Endodermal cell (in vitro differentiated cells): ENCODE measurements at regions not wholly inside any gene's neighbourhood (a gene's known extent, or its start where the extent isn't known, plus 50 kb on each side); places are given as distances from the start of the nearest gene placed in this dataset.

Experiments used
- DNase-seq: peaks from one replicate; pipeline ENCODE4 v3.0.0-alpha.2; 2017
- H3K27ac ChIP-seq: 2 replicates; pipeline ENCODE4 v1.5.1; 2013; ENCODE audit warnings: mild to moderate bottlenecking, low read depth, low read length, moderate library complexity
- H3K27me3 ChIP-seq: 2 replicates; pipeline ENCODE4 v1.6.1; 2013; ENCODE audit warnings: mild to moderate bottlenecking, low read length, moderate library complexity; ENCODE audit not compliant: insufficient read depth, control insufficient read depth, poor library complexity, severe bottlenecking
- H3K36me3 ChIP-seq: 2 replicates; pipeline ENCODE4 v1.7.0; 2013; ENCODE audit warnings: mild to moderate bottlenecking, low read length, moderate library complexity; ENCODE audit not compliant: control insufficient read depth, insufficient read depth
- H3K4me1 ChIP-seq: one replicate; pipeline ENCODE4 v1.7.0; 2013; ENCODE audit warnings: low read length; ENCODE audit not compliant: control insufficient read depth, insufficient read depth
- H3K4me3 ChIP-seq: 2 replicates; pipeline ENCODE4 v1.5.1; 2013; ENCODE audit warnings: mild to moderate bottlenecking, low read length, moderate library complexity
- H3K9ac ChIP-seq: 2 replicates; pipeline ENCODE4 v1.6.1; 2013; ENCODE audit warnings: mild to moderate bottlenecking, low read length, moderate library complexity; ENCODE audit not compliant: poor library complexity, severe bottlenecking; ENCODE audit errors: extremely low read depth
- H3K9me3 ChIP-seq: 2 replicates; pipeline ENCODE4 v1.6.1; 2013; ENCODE audit warnings: mild to moderate bottlenecking, low read length, moderate library complexity; ENCODE audit not compliant: control insufficient read depth
- H3K27ac Mint-ChIP-seq: 2 replicates; pipeline ENCODE4 v1.8.0; 2020; ENCODE audit warnings: mixed read lengths
- H3K27me3 Mint-ChIP-seq: 2 replicates; pipeline ENCODE4 v1.8.0; 2021; ENCODE audit warnings: mild to moderate bottlenecking, mixed read lengths; ENCODE audit not compliant: insufficient read depth
- H3K36me3 Mint-ChIP-seq: 2 replicates; pipeline ENCODE4 v1.8.0; 2020; ENCODE audit warnings: low read depth, mixed read lengths
- H3K4me1 Mint-ChIP-seq: 2 replicates; pipeline ENCODE4 v1.8.0; 2020; ENCODE audit warnings: mixed read lengths
- H3K4me3 Mint-ChIP-seq: 2 replicates; pipeline ENCODE4 v1.8.0; 2020; ENCODE audit warnings: mild to moderate bottlenecking, moderate library complexity, mixed read lengths
- H3K9me3 Mint-ChIP-seq: 2 replicates; pipeline ENCODE4 v1.8.0; 2020; ENCODE audit warnings: mild to moderate bottlenecking, mixed read lengths
- WGBS, 2 experiments: methylation state at CpG; one replicate each; pipeline versions ENCODE4 v1.1.5 to v1.1.7; 2013; ENCODE audit warnings: missing lambda C conversion rate in 2 of 2, mixed read lengths in 1 of 2; ENCODE audit not compliant: insufficient coverage in 1 of 2, insufficient read length in 1 of 2; 5-methylcytosine and 5-hydroxymethylcytosine counted together
- TF ChIP-seq, protein P1 (sequence below): fragments of 200-600 bp; sonication (generic); conservative IDR thresholded peaks from 2 replicates; pipeline ENCODE4 v1.5.0; 2021; ENCODE audit warnings: antibody characterized with exemption, mild to moderate bottlenecking

DNA sequence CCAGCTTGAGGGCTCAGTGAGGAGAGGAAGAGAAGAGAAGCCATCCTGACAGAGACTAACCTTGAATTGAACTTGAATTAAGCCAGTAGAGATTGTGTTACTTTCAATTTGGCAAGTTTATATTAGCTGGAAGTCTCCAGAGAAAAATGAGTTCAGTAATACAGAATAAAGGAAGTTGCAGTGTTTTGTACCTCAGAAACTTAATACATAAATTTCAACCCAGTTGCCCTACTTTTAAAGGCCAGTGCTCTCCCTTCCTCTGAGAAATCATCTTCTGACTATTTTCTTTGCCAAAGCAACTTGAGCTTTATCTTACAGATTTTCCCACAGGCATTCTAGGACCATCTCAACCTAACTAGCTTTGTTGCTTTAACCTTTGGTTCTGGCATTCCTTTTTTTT lies 231.0 kb upstream of the GAS1 start:
- Mint-ChIP-seq H3K36me3 (no peaks in the 10 kb centered on the region), H3K27me3 (no peaks in the 10 kb centered on the region), H3K4me1 (no peaks in the 10 kb centered on the region), H3K4me3 (no peak overlapping the region), H3K27ac (no peak overlapping the region), H3K9me3 (no peaks in the 10 kb centered on the region)
- TF ChIP-seq, protein P1, sequence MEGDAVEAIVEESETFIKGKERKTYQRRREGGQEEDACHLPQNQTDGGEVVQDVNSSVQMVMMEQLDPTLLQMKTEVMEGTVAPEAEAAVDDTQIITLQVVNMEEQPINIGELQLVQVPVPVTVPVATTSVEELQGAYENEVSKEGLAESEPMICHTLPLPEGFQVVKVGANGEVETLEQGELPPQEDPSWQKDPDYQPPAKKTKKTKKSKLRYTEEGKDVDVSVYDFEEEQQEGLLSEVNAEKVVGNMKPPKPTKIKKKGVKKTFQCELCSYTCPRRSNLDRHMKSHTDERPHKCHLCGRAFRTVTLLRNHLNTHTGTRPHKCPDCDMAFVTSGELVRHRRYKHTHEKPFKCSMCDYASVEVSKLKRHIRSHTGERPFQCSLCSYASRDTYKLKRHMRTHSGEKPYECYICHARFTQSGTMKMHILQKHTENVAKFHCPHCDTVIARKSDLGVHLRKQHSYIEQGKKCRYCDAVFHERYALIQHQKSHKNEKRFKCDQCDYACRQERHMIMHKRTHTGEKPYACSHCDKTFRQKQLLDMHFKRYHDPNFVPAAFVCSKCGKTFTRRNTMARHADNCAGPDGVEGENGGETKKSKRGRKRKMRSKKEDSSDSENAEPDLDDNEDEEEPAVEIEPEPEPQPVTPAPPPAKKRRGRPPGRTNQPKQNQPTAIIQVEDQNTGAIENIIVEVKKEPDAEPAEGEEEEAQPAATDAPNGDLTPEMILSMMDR = no peak
- no peak for DNase-seq
- Histone ChIP-seq H3K36me3 (no peaks in the 10 kb centered on the region), H3K9ac (no peak overlapping the region), H3K4me1 (no peaks in the 10 kb centered on the region), H3K27ac (no peak overlapping the region), H3K27me3 (no peaks in the 10 kb centered on the region), H3K4me3 (no peak overlapping the region), H3K9me3 (no peaks in the 10 kb centered on the region)

GRCh38 chr9:87179553-87180340 lies 232.4 kb upstream of the GAS1 start:
- Histone ChIP-seq H3K4me1 (no peaks in the 10 kb centered on the region), H3K27me3 (no peaks in the 10 kb centered on the region), H3K36me3 (no peaks in the 10 kb centered on the region), H3K4me3 (no peak overlapping the region), H3K27ac (no peak overlapping the region), H3K9ac (no peak overlapping the region), H3K9me3 (no peaks in the 10 kb centered on the region)
- H3K9me3 Mint-ChIP-seq = no peaks in the 10 kb centered on the region
- no peak for DNase-seq
- TF ChIP-seq, protein P1 = no peak
- no peaks in the 10 kb centered on the region for H3K4me1 Mint-ChIP-seq
- H3K27ac Mint-ChIP-seq = no peak overlapping the region
- no peaks in the 10 kb centered on the region for H3K36me3 Mint-ChIP-seq
- WGBS, 2 experiments = 70 to 84% methylated on average over 1 to 7 of the region's 7 CpGs
- no peaks in the 10 kb centered on the region for H3K27me3 Mint-ChIP-seq
- H3K4me3 Mint-ChIP-seq = no peak overlapping the region

DNA sequence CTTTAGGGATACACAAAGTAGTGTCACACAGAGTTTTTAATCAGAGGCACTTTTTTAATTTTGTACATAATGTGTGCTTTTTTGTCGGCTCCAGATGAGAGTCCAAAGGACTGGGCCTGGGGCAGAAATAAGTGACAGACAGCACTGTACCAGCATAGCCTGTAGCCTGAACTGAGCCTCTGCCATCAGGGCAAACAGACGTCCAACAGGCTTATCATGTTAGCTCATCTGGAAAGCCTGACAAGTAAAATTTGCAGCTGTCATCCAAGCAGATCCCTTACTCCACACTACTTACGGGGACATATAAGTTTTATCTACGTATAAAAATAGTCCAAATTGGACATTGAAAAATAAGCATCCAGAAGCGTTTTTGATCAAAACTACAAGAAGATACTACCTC lies 233.1 kb upstream of the GAS1 start:
- no peak overlapping the region for H3K27ac ChIP-seq
- no peak overlapping the region for H3K27ac Mint-ChIP-seq
- no peak overlapping the region for H3K4me3 ChIP-seq
- H3K4me1 ChIP-seq = no peaks in the 10 kb centered on the region
- H3K9ac ChIP-seq = no peak overlapping the region
- H3K4me1 Mint-ChIP-seq = no peaks in the 10 kb centered on the region
- 67 to 86% methylated on average over 1 to 5 of the region's 5 CpGs for WGBS, 2 experiments
- H3K27me3 Mint-ChIP-seq = no peaks in the 10 kb centered on the region
- no peaks in the 10 kb centered on the region for H3K9me3 Mint-ChIP-seq
- no peaks in the 10 kb centered on the region for H3K9me3 ChIP-seq
- TF ChIP-seq, protein P1 = no peak
- no peak overlapping the region for H3K4me3 Mint-ChIP-seq
- H3K27me3 ChIP-seq = no peaks in the 10 kb centered on the region
- no peaks in the 10 kb centered on the region for H3K36me3 Mint-ChIP-seq
- DNase-seq = no peak
- no peaks in the 10 kb centered on the region for H3K36me3 ChIP-seq
